HG02973 (cell line): ENCODE measurements at regions not wholly inside any gene's neighbourhood (a gene's known extent, or its start where the extent isn't known, plus 50 kb on each side); places are given as distances from the start of the nearest gene placed in this dataset.

Source experiments
- ATAC-seq: cut with Tn5 transposase; IDR thresholded peaks from one replicate; pipeline ENCODE4 v1.9.1; 2021; ENCODE audit warnings: moderate library complexity; ENCODE audit not compliant: unreplicated experiment

DNA sequence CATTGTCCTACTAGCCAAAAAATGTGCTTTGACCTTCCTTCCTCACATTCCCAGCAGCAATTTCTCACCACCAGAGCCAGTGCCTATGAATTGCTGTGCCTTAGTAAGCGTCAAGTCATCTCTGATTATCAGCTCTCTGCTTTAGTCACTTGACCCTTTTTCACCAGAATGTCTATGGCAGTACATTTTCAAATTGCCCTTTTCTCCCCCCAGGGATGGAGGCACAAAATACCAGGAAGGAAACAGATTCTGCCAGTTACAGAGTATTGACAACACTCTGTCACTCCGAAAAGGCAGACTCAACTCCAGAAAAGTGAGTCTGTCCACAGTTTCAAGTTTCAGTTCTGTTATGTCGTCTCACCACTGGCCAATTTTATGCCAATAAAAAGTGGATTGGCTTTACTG is 167.4 kb downstream of the TNFSF18 start:
- ATAC-seq, result no peak

DNA sequence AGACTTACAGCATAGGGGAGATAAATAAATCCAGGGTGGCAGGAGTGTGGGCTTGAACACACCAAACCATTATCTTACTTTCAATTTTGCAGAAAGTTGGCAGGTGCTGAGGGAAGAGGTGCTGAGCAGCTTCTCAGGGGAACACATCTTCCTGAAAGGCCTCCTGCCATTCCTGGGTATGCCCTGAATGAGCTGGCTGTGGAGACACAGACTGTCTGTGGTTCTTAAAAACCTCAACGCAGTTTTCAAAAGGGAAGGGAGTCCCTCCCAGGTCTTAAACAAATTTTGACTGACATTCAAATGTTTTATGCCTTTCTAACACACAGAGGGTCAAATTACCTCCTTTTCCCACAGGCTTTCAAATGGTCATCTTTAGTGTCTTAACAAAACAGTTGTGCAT is 166.9 kb downstream of the TNFSF18 start:
- no peak for ATAC-seq

- ATAC-seq, result no peak
These were observed 165.3 kb downstream of the TNFSF18 start for GRCh38 chr1:172885411-172885810.

- no peak for ATAC-seq
These were observed 164.8 kb downstream of the TNFSF18 start for GRCh38 chr1:172885971-172886370.

DNA sequence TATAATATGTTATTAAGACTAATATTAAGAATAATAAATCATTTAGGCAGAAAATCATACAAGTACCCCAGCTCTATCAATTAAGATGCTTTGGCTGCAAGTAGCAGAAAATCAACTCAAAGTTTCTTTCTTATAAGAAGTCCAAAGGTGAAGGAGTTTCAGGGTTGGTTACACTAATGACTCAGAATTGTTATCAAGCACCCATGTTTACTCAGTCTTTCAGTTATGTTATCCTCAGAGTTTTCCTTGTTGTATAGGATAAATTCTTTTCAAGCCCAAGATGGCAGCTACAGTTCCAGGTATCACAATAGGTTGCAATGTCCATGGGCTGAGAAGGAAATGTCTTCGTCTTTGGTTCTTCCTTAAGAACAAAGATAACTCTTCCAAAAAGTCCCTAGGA is 163.6 kb downstream of the TNFSF18 start:
- ATAC-seq, result no peak

GRCh38 chr1:172893146-172893841 is 157.4 kb downstream of the TNFSF18 start:
- no peak for ATAC-seq

DNA sequence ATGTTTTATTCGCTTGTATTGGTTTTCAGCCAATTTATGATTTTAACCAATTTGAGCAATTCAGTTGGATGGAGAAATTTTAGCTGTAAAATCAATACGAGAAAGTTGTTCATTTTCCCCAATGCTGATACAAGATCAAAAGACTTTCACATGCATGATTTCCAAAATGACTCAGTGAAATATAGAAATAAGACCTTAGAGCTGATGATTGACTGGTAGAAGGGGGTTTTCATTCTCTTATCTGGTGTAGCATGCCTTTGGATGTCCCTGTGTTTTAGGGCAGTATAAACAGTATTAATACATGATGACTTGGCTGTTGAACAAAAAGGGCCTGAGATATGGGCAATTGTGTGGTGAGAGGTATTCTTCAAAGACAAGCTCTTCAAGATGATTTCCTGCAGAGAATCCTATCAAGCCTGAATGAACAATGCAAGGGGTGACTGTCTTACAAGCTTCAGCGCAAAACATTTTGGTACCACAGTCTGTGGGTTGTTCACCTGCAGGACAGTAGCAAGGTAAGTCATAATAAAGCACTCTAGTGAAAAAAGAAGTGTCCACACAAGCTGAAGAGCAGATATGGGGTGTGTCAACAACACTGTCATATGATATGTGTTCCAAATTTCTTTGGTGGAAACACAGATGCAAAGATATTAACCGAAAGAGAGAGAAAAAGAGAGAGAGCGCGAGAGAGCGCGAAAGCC is 156.2 kb downstream of the TNFSF18 start:
- peak; percentile 29 for ATAC-seq

DNA sequence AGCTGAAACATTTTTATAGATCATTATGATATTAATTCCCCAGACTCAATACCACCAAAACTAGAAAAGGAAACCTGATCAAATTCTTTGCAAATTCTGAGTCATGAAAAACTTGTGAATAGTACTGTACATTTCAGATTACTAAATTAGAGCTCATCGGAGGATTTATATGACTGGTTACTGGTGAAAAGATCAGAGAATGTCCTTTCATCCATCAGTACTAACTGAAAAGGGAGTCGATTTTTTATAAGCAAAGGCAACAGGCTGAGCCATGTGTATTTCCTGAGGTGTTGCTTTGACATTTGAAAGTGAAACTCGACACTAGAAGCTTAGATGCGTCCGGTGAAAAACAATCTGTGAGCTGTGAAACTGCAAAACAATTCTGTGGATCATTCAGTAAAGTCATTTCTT is 155.7 kb downstream of the TNFSF18 start:
- peak; percentile 82 for ATAC-seq

DNA sequence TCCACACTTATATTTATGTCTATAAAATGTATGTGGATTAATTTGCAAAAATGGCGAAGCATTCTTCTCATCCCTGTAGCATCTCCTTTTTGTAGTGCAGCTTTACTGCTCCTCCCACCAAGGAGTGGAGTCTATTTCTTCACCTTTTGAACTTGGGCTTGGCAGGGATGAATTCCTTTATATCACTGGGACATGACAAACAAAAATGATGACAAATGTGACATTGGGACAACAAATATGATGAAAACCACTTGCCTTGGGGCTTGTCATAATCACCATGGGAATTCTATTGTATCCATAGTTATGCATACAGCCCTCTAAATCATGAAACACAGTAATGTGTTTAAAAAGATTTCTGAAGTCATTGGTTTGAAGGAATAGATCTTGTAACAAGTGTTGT is 155.0 kb downstream of the TNFSF18 start:
- ATAC-seq, result no peak

GRCh38 chr1:172897738-172898137 is 153.0 kb downstream of the TNFSF18 start:
- no peak for ATAC-seq

GRCh38 chr1:172898866-172899265 is 151.9 kb downstream of the TNFSF18 start:
- no peak for ATAC-seq

DNA sequence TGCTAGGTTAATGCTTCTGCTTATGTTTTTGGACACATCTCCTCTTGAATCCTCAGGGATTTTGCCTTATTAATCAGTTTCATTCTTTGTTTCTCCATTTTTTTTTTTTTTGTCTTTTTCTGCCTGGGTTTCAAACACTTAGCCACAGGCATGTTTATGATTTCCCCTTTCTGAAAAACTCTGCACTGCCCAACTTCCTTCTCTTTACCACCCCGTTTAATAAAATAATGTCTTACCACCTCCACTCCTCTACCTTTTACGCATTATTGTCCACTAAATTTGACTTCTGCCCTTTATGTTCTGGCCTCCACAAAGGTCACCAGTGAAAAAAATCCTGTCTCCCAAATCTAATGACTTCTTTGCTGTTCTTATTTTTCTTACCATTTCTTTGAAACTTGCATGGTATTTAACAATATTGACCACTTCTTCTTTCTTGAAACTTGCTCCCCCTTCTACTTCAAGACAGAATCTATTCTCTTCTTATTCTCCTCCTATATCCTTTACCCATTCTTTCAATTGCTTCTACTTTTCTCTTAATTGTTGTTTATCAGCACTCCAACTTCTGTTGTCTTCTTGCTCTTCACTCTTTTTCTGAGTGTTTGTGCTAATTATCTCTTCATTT is 150.3 kb downstream of the TNFSF18 start:
- ATAC-seq, result no peak

DNA sequence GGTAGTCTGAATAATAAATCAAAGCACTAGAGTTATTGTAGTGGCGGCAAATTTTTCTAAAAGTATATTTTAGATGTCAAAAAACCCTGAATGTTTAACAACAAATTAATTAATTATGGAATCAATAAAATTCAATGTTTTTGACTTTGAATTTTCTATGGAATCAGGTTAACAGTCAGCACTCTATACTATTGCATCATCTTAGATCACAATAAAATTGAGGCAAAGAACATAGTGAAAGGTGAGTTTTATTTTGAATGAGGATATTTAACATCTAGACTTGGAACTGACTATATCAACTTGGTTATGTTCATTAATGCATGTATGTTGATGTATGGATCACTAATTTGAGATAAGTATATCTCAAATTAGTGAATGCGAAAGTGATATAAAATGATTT is 148.5 kb downstream of the TNFSF18 start:
- no peak for ATAC-seq

DNA sequence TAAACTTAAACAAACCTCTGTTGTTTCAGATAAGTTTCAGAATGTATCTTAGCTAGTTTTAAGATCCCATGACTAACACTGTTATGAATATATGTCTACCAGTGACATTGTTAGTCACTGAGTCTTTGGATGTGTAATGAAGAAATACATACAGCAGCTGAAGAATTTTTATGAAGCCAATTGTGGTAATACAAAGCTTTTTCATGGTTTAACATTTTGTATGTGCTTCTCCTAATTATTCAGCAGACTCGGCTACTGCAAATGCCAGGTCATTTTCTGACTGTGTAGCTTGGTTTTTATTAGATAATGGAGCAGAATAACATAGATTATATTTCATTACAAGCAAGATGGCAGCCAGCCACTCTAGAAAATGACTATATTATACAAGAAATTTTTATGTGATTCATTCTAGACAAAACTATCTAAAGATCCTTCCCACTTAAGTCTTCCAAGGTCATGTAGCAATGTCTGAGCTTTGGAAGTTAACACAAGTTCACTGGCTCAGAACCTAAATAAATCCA is 147.8 kb downstream of the TNFSF18 start:
- no peak for ATAC-seq

- no peak for ATAC-seq
These were observed 147.0 kb downstream of the TNFSF18 start for GRCh38 chr1:172903581-172904220.

- ATAC-seq, result no peak
These were observed 145.3 kb downstream of the TNFSF18 start for GRCh38 chr1:172905452-172905851.

- no peak for ATAC-seq
These were observed 143.8 kb downstream of the TNFSF18 start for GRCh38 chr1:172906778-172907592.

DNA sequence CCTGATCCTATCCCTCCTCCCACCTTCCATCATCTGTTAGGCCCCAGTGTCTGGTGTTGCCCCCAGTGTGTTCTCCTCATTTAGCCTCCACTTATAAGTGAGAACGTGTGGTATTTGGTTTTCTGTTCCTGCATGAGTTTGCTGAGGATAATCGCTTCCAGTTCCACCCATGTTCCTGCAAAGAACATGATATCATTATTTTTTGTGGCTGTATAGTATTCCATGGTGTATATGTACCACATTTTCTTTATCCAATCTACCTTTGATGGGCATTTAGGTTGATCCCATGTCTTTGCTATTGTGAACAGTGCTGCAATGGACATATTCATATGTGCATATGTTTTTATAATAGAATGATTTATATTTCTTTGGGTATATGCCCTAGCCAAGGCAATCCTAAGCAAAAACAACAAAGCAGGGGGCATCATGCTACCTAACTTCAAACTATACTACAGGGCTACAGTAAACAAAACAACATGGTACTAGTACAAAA is 142.9 kb downstream of the TNFSF18 start:
- ATAC-seq, result no peak

DNA sequence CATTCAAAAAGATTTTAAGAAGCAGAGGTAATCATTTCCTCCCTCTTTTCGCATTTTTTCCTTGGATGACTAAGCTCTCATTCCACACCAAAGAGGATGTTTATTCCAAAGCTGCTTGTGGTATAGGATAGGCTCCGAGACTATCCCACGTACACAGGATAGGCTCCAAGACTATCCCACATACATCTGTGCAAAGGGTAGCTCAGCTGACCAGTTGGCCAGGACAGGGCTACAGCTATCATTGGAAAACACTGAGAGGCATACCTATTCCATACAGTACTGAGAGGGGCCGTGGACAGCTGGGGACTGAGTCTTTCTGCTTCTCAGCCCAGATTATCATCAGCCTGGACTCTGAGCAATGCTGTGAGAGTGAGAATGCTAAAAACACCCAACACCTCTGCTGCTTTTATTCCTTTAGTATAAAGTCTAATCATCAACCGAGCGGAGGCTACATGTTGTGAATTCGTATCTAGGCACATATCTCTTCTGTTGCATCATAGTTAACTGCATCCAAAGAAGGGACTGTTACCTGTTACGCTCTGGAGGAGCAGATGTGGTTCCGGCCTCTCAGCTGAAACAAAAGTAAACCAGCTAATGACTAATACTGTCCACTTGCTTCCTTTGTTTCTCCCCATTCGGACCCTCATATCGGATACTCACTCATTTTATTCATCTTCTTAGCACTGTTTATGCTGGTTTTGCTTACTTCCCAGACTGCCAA is 141.0 kb downstream of the TNFSF18 start:
- no peak for ATAC-seq

DNA sequence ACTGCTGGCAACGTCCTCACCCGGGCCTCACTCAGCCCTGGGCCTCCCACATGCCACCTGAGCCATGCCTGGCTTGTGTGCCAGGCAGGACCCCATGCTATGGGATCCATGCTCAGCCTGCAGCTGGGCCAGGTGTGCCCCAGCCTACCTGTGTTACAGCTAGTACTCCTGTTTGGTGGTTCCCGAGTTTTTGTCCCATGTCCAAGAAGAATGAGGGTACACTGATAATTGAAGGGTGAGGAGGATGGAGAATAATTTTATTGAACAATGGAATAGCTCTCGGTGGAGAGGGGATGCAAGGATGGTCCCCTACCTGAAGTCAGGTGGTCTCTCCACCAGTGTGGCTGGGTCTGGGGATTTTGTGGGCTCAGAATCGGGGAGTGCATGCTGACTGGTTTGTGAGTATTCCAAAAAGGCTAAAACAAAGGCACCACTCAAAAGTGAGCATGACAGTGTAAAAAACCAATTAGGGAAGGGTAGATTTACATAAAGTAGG is 137.9 kb downstream of the TNFSF18 start:
- no peak for ATAC-seq
